ENCODE measurements at regions not wholly inside any gene's neighbourhood (a gene's known extent, or its start where the extent isn't known, plus 50 kb on each side); places are given as distances from the start of the nearest gene placed in this dataset.

DNA sequence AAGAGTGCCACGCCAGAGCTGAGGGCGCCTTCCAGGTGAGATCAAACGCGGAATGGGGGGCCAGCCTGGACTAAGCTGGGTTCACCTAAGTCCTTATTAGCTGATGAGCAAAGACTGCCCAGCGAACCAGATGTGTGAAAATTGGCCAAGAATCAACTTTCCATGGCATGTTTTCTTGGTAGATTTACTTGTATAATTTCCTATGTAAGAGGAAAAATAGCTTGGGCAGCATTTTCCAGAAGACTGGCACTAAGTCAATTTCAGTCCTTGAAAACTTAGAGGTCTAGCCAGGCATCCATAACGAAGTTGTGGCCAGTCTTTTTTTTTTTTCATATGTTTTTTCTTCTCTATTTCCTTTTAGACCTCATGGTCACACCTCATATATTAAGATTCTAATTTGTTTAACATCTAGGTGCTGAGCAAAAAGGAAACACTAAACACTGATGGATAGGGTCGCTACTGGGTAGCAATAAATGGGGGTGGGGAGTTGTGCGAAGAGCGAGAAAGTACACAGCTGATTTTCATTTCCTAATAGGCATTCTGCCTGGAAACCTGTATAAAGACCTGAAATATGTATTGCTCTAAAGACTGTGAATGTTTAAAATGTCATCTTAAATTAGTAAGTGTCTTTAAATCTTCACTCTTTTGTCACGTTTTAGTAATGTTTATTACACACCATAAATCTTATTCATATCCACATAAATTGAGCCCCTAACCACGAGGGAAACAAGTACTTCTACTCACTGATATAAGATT is 188.8 kb downstream of the CD83 start:
- Histone ChIP-seq H3K4me1 (ENCODE audit: insufficient read depth) (peaks cover 25% of the 10 kb centered on the region), H2AFZ (no peak overlapping the region), H3K4me3 (no peak overlapping the region), H3K27me3 (no peaks in the 10 kb centered on the region), H3K4me2 (no peak overlapping the region), H3K9me3 (ENCODE audit: low read depth) (no peaks in the 10 kb centered on the region), H3K9me2 (replicated peaks; ENCODE audit: insufficient read depth) (no peaks in the 10 kb centered on the region), H3K36me3 (replicated peaks; ENCODE audit: insufficient read depth, low read depth) (no peaks in the 10 kb centered on the region), H4K20me1 (ENCODE audit: insufficient read depth, poor library complexity, severe bottlenecking) (no peaks in the 10 kb centered on the region), H3K27ac (no peak overlapping the region), H3K79me2 (no peaks in the 10 kb centered on the region)
- TF ChIP-seq EZH2 (IDR thresholded peaks at IDR 0.05; ENCODE audit: borderline replicate concordance), result no peak
- TF ChIP-seq, protein P1, sequence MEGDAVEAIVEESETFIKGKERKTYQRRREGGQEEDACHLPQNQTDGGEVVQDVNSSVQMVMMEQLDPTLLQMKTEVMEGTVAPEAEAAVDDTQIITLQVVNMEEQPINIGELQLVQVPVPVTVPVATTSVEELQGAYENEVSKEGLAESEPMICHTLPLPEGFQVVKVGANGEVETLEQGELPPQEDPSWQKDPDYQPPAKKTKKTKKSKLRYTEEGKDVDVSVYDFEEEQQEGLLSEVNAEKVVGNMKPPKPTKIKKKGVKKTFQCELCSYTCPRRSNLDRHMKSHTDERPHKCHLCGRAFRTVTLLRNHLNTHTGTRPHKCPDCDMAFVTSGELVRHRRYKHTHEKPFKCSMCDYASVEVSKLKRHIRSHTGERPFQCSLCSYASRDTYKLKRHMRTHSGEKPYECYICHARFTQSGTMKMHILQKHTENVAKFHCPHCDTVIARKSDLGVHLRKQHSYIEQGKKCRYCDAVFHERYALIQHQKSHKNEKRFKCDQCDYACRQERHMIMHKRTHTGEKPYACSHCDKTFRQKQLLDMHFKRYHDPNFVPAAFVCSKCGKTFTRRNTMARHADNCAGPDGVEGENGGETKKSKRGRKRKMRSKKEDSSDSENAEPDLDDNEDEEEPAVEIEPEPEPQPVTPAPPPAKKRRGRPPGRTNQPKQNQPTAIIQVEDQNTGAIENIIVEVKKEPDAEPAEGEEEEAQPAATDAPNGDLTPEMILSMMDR (IDR thresholded peaks at IDR 0.05; ENCODE audit: poor library complexity), result no peak
- no peak for TF ChIP-seq EZH2phosphoT487 (IDR thresholded peaks at IDR 0.05; ENCODE audit: low read depth, severe bottlenecking, unreplicated experiment)
- no peak for DNase-seq (ENCODE audit: low spot score)
- WGBS (ENCODE audit: low lambda C conversion rate, missing lambda C conversion rate), result 66% methylated on average over 11 of the region's 11 CpGs

DNA sequence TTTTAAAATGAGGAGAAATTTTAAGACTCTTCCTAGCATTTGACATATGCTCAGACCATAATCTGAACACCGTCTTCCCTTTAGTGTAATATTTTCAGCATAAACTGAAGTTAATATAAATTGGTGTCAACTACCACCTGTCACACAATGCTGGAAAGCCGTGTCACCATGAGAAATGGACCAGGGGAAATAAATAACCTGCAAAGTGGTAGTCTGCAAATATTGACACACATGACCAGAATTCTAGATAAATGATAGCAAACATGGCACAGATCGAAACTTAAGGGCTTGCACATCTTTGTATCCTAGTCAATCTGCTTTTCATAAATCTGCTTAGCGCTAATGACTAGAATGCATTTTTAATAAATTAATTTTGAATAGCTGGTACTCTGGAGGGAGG is 191.9 kb downstream of the CD83 start:
- DNase-seq (ENCODE audit: low spot score), result no peak
- no peaks in the 10 kb centered on the region for H3K36me3 ChIP-seq (replicated peaks; ENCODE audit: insufficient read depth, low read depth)
- H3K27ac ChIP-seq, result peak overlapping the region; percentile 78
- H3K4me1 ChIP-seq (ENCODE audit: insufficient read depth), result peaks cover 25% of the 10 kb centered on the region
- no peaks in the 10 kb centered on the region for H3K79me2 ChIP-seq
- no peak overlapping the region for H3K4me3 ChIP-seq
- no peaks in the 10 kb centered on the region for H3K9me3 ChIP-seq (ENCODE audit: low read depth)
- 69% methylated on average over 4 of the region's 4 CpGs for WGBS (ENCODE audit: low lambda C conversion rate, missing lambda C conversion rate)
- H4K20me1 ChIP-seq (ENCODE audit: insufficient read depth, poor library complexity, severe bottlenecking), result no peaks in the 10 kb centered on the region
- TF ChIP-seq, protein P1 (IDR thresholded peaks at IDR 0.05; ENCODE audit: poor library complexity), result no peak
- TF ChIP-seq EZH2phosphoT487 (IDR thresholded peaks at IDR 0.05; ENCODE audit: low read depth, severe bottlenecking, unreplicated experiment) (no peak), EZH2 (IDR thresholded peaks at IDR 0.05; ENCODE audit: borderline replicate concordance) (no peak)
- peak overlapping the region; percentile 38 for H3K4me2 ChIP-seq
- H3K9me2 ChIP-seq (replicated peaks; ENCODE audit: insufficient read depth), result no peaks in the 10 kb centered on the region
- H2AFZ ChIP-seq, result no peak overlapping the region
- no peaks in the 10 kb centered on the region for H3K27me3 ChIP-seq

DNA sequence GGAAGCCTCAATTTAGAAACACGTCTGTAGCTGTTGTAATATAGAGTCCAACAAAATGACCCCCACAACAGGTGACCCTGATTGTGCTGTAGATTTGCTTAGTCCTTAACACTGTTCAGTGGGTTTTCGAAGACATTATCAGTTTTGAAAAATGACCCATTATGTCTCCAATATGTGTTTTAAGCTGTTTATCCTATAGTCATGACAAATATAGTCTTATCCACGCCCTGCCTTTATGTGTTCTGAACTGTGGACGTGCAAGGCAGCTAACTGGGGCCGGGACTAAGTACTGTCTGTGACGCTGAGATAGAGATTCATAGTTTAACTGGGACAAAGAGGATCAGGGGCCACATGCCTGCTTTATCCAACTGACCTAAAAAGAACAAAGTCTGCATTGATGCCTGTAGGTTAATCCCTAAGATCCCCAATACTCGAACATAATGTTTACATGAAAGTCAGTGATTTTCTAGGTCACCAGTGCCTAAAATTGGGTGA is 192.4 kb downstream of the CD83 start:
- TF ChIP-seq, protein P1 (IDR thresholded peaks at IDR 0.05; ENCODE audit: poor library complexity), result no peak
- no peak for TF ChIP-seq EZH2phosphoT487 (IDR thresholded peaks at IDR 0.05; ENCODE audit: low read depth, severe bottlenecking, unreplicated experiment)
- no peak for TF ChIP-seq EZH2 (IDR thresholded peaks at IDR 0.05; ENCODE audit: borderline replicate concordance)
- Histone ChIP-seq H2AFZ (no peak overlapping the region), H3K9me2 (replicated peaks; ENCODE audit: insufficient read depth) (no peaks in the 10 kb centered on the region), H3K79me2 (no peaks in the 10 kb centered on the region), H3K4me2 (peak overlapping the region; percentile 38), H3K36me3 (replicated peaks; ENCODE audit: insufficient read depth, low read depth) (no peaks in the 10 kb centered on the region), H4K20me1 (ENCODE audit: insufficient read depth, poor library complexity, severe bottlenecking) (no peaks in the 10 kb centered on the region), H3K4me3 (no peak overlapping the region), H3K4me1 (ENCODE audit: insufficient read depth) (peaks cover 25% of the 10 kb centered on the region), H3K9me3 (ENCODE audit: low read depth) (no peaks in the 10 kb centered on the region), H3K27me3 (no peaks in the 10 kb centered on the region), H3K27ac (peak overlapping the region; percentile 78)
- DNase-seq (ENCODE audit: low spot score), result peak; percentile 22
- WGBS (ENCODE audit: low lambda C conversion rate, missing lambda C conversion rate), result 57% methylated on average over 7 of the region's 7 CpGs
